GM12878 (cell line): ENCODE measurements at regions not wholly inside any gene's neighbourhood (a gene's known extent, or its start where the extent isn't known, plus 50 kb on each side); places are given as distances from the start of the nearest gene placed in this dataset.
A peak's percentile ranks its signal among the peaks of the same experiment; 100 is the strongest.

ENCODE experiments used
- BACH1 ChIP-seq: fragments of 450-650 bp; IDR thresholded peaks from 2 replicates; pipeline ENCODE4 v1.6.1; 2017; ENCODE audit warnings: mild to moderate bottlenecking, borderline replicate concordance
- CREM ChIP-seq: IDR thresholded peaks from 2 replicates; pipeline ENCODE4 v1.6.1; 2014; ENCODE audit warnings: antibody characterized with exemption, low read depth
- DPF2 ChIP-seq: fragments of 450-650 bp; IDR thresholded peaks from 2 replicates; pipeline ENCODE4 v1.6.1; 2017; ENCODE audit warnings: mild to moderate bottlenecking
- EED ChIP-seq: sonication (generic); IDR thresholded peaks from 2 replicates; pipeline ENCODE4 v1.6.1; 2016; ENCODE audit warnings: antibody characterized with exemption, low read depth
- ETV6 ChIP-seq, 2 experiments: fragments of 450-650 bp in 1 of 2; IDR thresholded peaks in 1 of 2; conservative IDR thresholded peaks in 1 of 2; 2 replicates each; pipeline ENCODE4 v1.6.1; 2014; ENCODE audit warnings: antibody characterized with exemption in 1 of 2, borderline replicate concordance in 1 of 2, low read depth in 1 of 2, mild to moderate bottlenecking in 1 of 2, moderate library complexity in 1 of 2
- FOXK2 ChIP-seq: fragments of 450-650 bp; IDR thresholded peaks from 2 replicates; pipeline ENCODE4 v1.6.1; 2017; ENCODE audit warnings: mild to moderate bottlenecking, moderate library complexity
- GABPA ChIP-seq: IDR thresholded peaks from 2 replicates; pipeline ENCODE4 v1.6.1; 2014; ENCODE audit warnings: antibody characterized with exemption, low read depth, mild to moderate bottlenecking, inconsistent platforms
- HDAC6 ChIP-seq: fragments of 200-600 bp; sonication (generic); IDR thresholded peaks from one replicate; pipeline ENCODE4 v1.8.0; 2017; ENCODE audit warnings: antibody characterized with exemption; ENCODE audit not compliant: unreplicated experiment
- IKZF1 ChIP-seq: fragments of 450-650 bp; conservative IDR thresholded peaks from 2 replicates; pipeline ENCODE4 v1.6.1; 2017; ENCODE audit warnings: antibody characterized with exemption, mild to moderate bottlenecking
- IKZF2 ChIP-seq, 2 experiments: fragments of 450-650 bp; IDR thresholded peaks; 2 replicates each; pipeline ENCODE4 v1.6.1; 2017; ENCODE audit warnings: mild to moderate bottlenecking in 2 of 2, moderate library complexity in 2 of 2
- JUNB ChIP-seq: IDR thresholded peaks from 2 replicates; pipeline ENCODE4 v1.6.1; 2016; ENCODE audit warnings: antibody characterized with exemption, mild to moderate bottlenecking
- JUND ChIP-seq: IDR thresholded peaks from 2 replicates; pipeline ENCODE4 v1.6.1; 2012; ENCODE audit warnings: low read depth, mild to moderate bottlenecking, low read length, improper control_type of control experiment, moderate library complexity
- MTA2 ChIP-seq: fragments of 450-650 bp; IDR thresholded peaks from 2 replicates; pipeline ENCODE4 v1.6.1; 2016; ENCODE audit warnings: low read depth, mild to moderate bottlenecking, moderate library complexity
- NR2C2 ChIP-seq: IDR thresholded peaks from 2 replicates; pipeline ENCODE4 v1.6.1; 2011; ENCODE audit warnings: borderline replicate concordance, low read depth; ENCODE audit not compliant: control insufficient read depth, insufficient read length
- NR2F1 ChIP-seq: fragments of 450-650 bp; conservative IDR thresholded peaks from 2 replicates; pipeline ENCODE4 v1.6.1; 2017; ENCODE audit warnings: mild to moderate bottlenecking
- NRF1 ChIP-seq: conservative IDR thresholded peaks from 2 replicates; pipeline ENCODE4 v1.6.1; 2011; ENCODE audit warnings: mild to moderate bottlenecking, low read depth, low read length, improper control_type of control experiment
- POLR2AphosphoS2 ChIP-seq: IDR thresholded peaks from 2 replicates; pipeline ENCODE4 v1.6.1; 2011; ENCODE audit warnings: low read depth, mild to moderate bottlenecking, low read length, improper control_type of control experiment, moderate library complexity
- RB1 ChIP-seq: fragments of 450-650 bp; formaldehyde crosslinking; IDR thresholded peaks from 2 replicates; pipeline ENCODE4 v1.6.1; 2017; ENCODE audit warnings: mild to moderate bottlenecking, borderline replicate concordance
- RBBP5 ChIP-seq: fragments of 200-600 bp; sonication (generic); conservative IDR thresholded peaks from 2 replicates; pipeline ENCODE4 v1.6.1; 2016
- RCOR1 ChIP-seq: conservative IDR thresholded peaks from 2 replicates; pipeline ENCODE4 v1.6.1; 2012; ENCODE audit warnings: low read depth, low read length, improper control_type of control experiment
- SMC3 ChIP-seq: IDR thresholded peaks from 2 replicates; pipeline ENCODE4 v1.6.1; 2011; ENCODE audit warnings: low read length, improper control_type of control experiment, borderline replicate concordance
- SPI1 ChIP-seq: IDR thresholded peaks from 2 replicates; pipeline ENCODE4 v1.6.1; 2011; ENCODE audit warnings: low read depth, mild to moderate bottlenecking, low read length, moderate library complexity, borderline replicate concordance; ENCODE audit not compliant: insufficient read depth
- TCF12 ChIP-seq: IDR thresholded peaks from 2 replicates; pipeline ENCODE4 v1.6.1; 2011; ENCODE audit warnings: low read depth, mild to moderate bottlenecking, low read length
- YBX1 ChIP-seq: fragments of 450-650 bp; IDR thresholded peaks from 2 replicates; pipeline ENCODE4 v1.6.1; 2016; ENCODE audit warnings: antibody characterized with exemption
- YY1 ChIP-seq: IDR thresholded peaks from 2 replicates; pipeline ENCODE4 v1.6.1; 2011; ENCODE audit warnings: low read depth, mild to moderate bottlenecking, low read length
- ZNF217 ChIP-seq: fragments of 450-650 bp; IDR thresholded peaks from 2 replicates; pipeline ENCODE4 v1.6.1; 2017; ENCODE audit warnings: antibody characterized with exemption, mild to moderate bottlenecking
- TF ChIP-seq, protein P1 (sequence below): fragments of 450-650 bp; IDR thresholded peaks from 2 replicates; pipeline ENCODE4 v1.6.1; 2017; ENCODE audit warnings: mild to moderate bottlenecking, low read depth, inconsistent platforms; ENCODE audit not compliant: poor library complexity, severe bottlenecking
- TF ChIP-seq, protein P2 (sequence below): fragments of 450-650 bp; IDR thresholded peaks from 2 replicates; pipeline ENCODE4 v1.6.1; 2017; ENCODE audit warnings: borderline replicate concordance
- TF ChIP-seq, protein P3 (sequence below): fragments of 450-650 bp; IDR thresholded peaks from 2 replicates; pipeline ENCODE4 v1.6.1; 2017; ENCODE audit warnings: mild to moderate bottlenecking

DNA sequence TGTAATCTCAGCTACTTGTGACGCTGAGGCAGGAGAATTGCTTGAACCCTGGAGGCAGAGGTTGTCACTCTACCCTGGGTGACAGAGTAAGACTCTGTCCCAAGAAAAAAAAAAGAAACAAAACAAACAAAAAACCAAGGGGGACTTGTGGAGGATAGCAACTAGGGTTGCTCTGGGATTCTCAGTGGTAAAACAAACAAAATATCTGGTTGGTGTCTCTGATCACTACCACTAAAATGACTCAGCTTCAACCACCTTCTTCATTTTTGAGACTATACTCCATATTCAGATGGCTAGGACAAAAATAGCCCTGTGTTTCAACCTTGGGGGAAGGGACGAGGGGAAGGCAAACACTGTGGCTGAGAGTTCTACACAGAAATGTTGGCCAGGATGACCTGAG, 110.3 kb downstream of the ARRDC3 start (continued):
- TF ChIP-seq, protein P1, sequence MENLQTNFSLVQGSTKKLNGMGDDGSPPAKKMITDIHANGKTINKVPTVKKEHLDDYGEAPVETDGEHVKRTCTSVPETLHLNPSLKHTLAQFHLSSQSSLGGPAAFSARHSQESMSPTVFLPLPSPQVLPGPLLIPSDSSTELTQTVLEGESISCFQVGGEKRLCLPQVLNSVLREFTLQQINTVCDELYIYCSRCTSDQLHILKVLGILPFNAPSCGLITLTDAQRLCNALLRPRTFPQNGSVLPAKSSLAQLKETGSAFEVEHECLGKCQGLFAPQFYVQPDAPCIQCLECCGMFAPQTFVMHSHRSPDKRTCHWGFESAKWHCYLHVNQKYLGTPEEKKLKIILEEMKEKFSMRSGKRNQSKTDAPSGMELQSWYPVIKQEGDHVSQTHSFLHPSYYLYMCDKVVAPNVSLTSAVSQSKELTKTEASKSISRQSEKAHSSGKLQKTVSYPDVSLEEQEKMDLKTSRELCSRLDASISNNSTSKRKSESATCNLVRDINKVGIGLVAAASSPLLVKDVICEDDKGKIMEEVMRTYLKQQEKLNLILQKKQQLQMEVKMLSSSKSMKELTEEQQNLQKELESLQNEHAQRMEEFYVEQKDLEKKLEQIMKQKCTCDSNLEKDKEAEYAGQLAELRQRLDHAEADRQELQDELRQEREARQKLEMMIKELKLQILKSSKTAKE: peak; percentile 96
- TF ChIP-seq ETV6 (conservative IDR thresholded peaks at IDR 0.05 in 1 of 2, IDR thresholded peaks at IDR 0.05 in 1 of 2; ENCODE audit: borderline replicate concordance in 1 of 2, low read depth in 1 of 2) (peak in 1 of 2 experiments; percentile 49; a peak in 1 of 4 replicates), NR2C2 (no peak), GABPA (peak; percentile 61; the same call in 1 of the 2 replicates), JUNB (peak; percentile 95), RB1 (no peak), MTA2 (peak; percentile 77), NR2F1 (peak; percentile 70), POLR2AphosphoS2 (no peak), RCOR1 (0 out of 2 replicates have a peak, but pooled peaks have one; percentile 65), IKZF1 (peak; percentile 65), YBX1 (no peak), YY1 (peak; percentile 34; the same call in 1 of the 2 replicates), ZNF217 (peak; percentile 96), EED (peak; percentile 87), RBBP5 (no peak), SMC3 (no peak; the same call in 1 of the 2 replicates), DPF2 (peak; percentile 78), IKZF2 (IDR thresholded peaks at IDR 0.05) (peak; percentile 80 to 89), FOXK2 (no peak), CREM (peak; percentile 79), BACH1 (peak; percentile 47; the same call in 1 of the 2 replicates), JUND (peak; percentile 74; the same call in 1 of the 2 replicates), HDAC6 (no peak), NRF1 (no peak), TCF12 (0 out of 2 replicates have a peak, but pooled peaks have one; percentile 73), SPI1 (no peak)
- TF ChIP-seq, protein P2, sequence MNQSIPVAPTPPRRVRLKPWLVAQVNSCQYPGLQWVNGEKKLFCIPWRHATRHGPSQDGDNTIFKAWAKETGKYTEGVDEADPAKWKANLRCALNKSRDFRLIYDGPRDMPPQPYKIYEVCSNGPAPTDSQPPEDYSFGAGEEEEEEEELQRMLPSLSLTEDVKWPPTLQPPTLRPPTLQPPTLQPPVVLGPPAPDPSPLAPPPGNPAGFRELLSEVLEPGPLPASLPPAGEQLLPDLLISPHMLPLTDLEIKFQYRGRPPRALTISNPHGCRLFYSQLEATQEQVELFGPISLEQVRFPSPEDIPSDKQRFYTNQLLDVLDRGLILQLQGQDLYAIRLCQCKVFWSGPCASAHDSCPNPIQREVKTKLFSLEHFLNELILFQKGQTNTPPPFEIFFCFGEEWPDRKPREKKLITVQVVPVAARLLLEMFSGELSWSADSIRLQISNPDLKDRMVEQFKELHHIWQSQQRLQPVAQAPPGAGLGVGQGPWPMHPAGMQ: no peak
- TF ChIP-seq, protein P3, sequence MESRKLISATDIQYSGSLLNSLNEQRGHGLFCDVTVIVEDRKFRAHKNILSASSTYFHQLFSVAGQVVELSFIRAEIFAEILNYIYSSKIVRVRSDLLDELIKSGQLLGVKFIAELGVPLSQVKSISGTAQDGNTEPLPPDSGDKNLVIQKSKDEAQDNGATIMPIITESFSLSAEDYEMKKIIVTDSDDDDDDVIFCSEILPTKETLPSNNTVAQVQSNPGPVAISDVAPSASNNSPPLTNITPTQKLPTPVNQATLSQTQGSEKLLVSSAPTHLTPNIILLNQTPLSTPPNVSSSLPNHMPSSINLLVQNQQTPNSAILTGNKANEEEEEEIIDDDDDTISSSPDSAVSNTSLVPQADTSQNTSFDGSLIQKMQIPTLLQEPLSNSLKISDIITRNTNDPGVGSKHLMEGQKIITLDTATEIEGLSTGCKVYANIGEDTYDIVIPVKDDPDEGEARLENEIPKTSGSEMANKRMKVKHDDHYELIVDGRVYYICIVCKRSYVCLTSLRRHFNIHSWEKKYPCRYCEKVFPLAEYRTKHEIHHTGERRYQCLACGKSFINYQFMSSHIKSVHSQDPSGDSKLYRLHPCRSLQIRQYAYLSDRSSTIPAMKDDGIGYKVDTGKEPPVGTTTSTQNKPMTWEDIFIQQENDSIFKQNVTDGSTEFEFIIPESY: no peak
